Progenitor cell of endocrine pancreas (in vitro differentiated cells): ENCODE measurements at regions not wholly inside any gene's neighbourhood (a gene's known extent, or its start where the extent isn't known, plus 50 kb on each side); places are given as distances from the start of the nearest gene placed in this dataset.

Experiments
- DNase-seq: peaks from one replicate; pipeline ENCODE4 v3.0.0; 2021; ENCODE audit warnings: low spot score; ENCODE audit not compliant: unreplicated experiment
- H3K27ac Mint-ChIP-seq: 2 replicates; pipeline ENCODE4 v1.8.0; 2021; ENCODE audit warnings: mild to moderate bottlenecking, moderate library complexity, mixed read lengths
- H3K27me3 Mint-ChIP-seq: 2 replicates; pipeline ENCODE4 v1.8.0; 2021; ENCODE audit warnings: mixed read lengths
- H3K36me3 Mint-ChIP-seq: 2 replicates; pipeline ENCODE4 v1.8.0; 2022; ENCODE audit warnings: mixed read lengths; ENCODE audit not compliant: insufficient read depth
- H3K4me1 Mint-ChIP-seq: 2 replicates; pipeline ENCODE4 v1.8.0; 2021; ENCODE audit warnings: low read depth, mixed read lengths
- H3K4me3 Mint-ChIP-seq: 2 replicates; pipeline ENCODE4 v1.8.0; 2021; ENCODE audit warnings: low read depth, mild to moderate bottlenecking, moderate library complexity, mixed read lengths
- H3K9me3 Mint-ChIP-seq: 2 replicates; pipeline ENCODE4 v1.8.0; 2021; ENCODE audit warnings: low read depth, mixed read lengths
- TF ChIP-seq, protein P1 (sequence below): fragments of 200-600 bp; sonication (generic); IDR thresholded peaks from one replicate; pipeline ENCODE4 v1.5.0; 2021; ENCODE audit warnings: antibody characterized with exemption, mild to moderate bottlenecking; ENCODE audit not compliant: unreplicated experiment

DNA sequence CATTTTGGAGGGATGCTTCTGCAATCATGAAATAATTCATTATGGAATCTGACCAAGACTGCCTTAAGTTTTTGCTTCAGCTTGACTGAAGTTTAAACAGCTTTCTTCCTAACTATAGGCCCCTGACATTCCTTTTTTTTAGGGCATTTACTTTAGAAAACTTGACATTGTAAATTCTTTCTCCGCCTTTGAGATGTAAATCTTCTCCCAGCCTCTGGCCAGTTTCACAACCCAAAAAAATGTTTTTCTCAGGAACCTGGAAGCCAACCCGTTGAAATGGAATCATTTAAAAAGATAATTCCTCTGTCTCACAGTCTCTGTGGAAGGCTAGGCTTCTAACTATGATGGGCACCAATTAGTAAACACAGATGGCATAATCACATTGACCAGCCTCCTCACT is 710.4 kb upstream of the PABPC4L start:
- Mint-ChIP-seq H3K27ac (no peak overlapping the region), H3K4me3 (no peak overlapping the region), H3K27me3 (peaks cover 8% of the 10 kb centered on the region), H3K36me3 (peaks cover 2% of the 10 kb centered on the region), H3K4me1 (peaks cover 10% of the 10 kb centered on the region), H3K9me3 (peaks cover 6% of the 10 kb centered on the region)
- no peak for DNase-seq
- TF ChIP-seq, protein P1, sequence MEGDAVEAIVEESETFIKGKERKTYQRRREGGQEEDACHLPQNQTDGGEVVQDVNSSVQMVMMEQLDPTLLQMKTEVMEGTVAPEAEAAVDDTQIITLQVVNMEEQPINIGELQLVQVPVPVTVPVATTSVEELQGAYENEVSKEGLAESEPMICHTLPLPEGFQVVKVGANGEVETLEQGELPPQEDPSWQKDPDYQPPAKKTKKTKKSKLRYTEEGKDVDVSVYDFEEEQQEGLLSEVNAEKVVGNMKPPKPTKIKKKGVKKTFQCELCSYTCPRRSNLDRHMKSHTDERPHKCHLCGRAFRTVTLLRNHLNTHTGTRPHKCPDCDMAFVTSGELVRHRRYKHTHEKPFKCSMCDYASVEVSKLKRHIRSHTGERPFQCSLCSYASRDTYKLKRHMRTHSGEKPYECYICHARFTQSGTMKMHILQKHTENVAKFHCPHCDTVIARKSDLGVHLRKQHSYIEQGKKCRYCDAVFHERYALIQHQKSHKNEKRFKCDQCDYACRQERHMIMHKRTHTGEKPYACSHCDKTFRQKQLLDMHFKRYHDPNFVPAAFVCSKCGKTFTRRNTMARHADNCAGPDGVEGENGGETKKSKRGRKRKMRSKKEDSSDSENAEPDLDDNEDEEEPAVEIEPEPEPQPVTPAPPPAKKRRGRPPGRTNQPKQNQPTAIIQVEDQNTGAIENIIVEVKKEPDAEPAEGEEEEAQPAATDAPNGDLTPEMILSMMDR, result no peak

DNA sequence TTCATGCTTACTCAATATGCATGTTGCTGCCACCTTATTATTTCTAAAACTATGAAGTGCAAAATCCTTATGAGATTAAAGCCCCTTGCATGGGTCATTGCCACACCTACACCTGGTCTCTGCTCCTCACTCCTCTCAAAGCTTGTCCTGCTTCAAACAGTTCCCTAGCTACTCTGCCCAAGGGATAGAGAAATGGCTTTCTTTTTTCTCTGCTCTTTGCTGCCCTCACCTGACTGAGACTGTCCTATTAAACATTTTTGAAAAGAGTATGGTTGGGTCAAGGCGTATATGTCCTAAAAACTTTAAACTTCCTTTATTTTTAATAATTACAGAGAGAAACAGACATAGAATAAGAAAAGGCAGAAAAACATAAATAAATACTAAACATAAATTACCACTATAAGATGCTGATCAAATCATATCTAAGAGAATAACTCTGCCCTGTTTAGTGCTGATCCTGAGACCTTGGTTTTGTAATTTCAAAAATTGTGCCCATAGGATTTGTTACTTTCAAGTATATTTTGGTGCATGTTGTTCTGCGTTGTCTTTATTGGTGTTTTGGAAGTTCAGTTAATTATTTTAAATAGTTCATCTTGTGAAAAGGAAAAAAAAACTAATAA is 704.9 kb upstream of the PABPC4L start:
- H3K36me3 Mint-ChIP-seq, result no peaks in the 10 kb centered on the region
- peaks cover 6% of the 10 kb centered on the region for H3K4me1 Mint-ChIP-seq
- peaks cover 8% of the 10 kb centered on the region for H3K27me3 Mint-ChIP-seq
- H3K4me3 Mint-ChIP-seq, result no peak overlapping the region
- TF ChIP-seq, protein P1, result peak; percentile 63
- no peaks in the 10 kb centered on the region for H3K9me3 Mint-ChIP-seq
- H3K27ac Mint-ChIP-seq, result no peak overlapping the region
- no peak for DNase-seq

DNA sequence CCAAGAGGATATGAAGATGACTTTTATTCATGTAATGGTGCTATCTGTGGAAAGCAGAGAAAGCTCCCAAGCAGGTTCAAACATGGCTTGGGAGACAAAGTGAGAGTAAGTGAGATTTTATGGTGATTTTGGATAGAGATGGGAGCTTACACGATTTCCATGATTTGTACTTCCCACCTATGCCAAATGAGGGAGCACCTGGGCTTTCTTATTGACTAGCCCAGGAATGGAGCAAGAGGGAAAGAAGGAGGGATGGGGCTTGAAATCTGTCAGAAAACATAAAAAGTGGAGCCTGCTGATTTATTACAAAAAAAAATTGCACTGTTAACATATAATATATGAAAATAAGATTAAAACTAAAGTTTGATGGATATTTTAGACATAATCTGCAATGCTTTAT is 703.5 kb upstream of the PABPC4L start:
- Mint-ChIP-seq H3K4me3 (no peak overlapping the region), H3K36me3 (no peaks in the 10 kb centered on the region), H3K9me3 (no peaks in the 10 kb centered on the region), H3K27ac (no peak overlapping the region), H3K4me1 (peaks cover 6% of the 10 kb centered on the region), H3K27me3 (peaks cover 7% of the 10 kb centered on the region)
- TF ChIP-seq, protein P1, result no peak
- DNase-seq, result no peak

DNA sequence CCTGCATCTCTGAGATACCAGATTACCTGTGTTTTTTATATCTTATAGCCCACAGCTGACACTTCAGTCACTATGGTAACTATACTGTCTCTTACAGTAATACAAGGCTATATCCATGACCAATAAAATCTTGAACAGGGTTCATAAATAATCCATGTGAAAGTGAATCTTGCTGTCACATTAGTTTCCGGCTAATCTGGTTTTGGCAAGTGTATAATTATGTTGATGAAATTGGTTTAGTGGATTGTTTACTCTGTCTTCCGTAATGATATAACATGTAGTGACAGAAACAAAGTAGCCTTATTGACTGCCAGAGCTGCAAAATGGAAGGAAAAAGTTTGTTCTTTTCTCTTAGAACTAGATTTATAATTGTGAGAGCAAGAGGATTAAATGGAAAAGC is 686.6 kb upstream of the PABPC4L start:
- H3K27me3 Mint-ChIP-seq, result no peaks in the 10 kb centered on the region
- H3K27ac Mint-ChIP-seq, result no peak overlapping the region
- H3K9me3 Mint-ChIP-seq, result no peaks in the 10 kb centered on the region
- H3K4me1 Mint-ChIP-seq, result peaks cover 8% of the 10 kb centered on the region
- TF ChIP-seq, protein P1, result no peak
- no peaks in the 10 kb centered on the region for H3K36me3 Mint-ChIP-seq
- DNase-seq, result no peak
- no peak overlapping the region for H3K4me3 Mint-ChIP-seq

DNA sequence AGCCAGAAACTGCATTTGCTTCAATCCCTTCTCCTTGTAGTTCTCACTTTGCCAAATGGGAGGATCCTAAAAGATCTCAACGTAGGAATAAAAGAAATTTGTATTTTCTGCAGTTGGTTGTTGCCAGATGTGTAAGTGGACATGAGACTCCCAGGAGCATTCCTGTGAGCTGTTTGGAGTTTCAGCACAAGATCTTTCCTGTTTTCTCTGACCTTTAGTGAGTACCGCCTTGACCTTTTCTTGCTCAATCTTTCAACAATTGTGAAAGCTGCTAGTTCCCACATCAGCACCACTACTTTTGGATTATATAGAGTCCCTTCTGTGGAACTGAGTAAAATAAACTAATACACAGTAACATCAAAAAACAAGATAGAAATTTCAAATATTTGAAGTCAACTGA is 683.8 kb upstream of the PABPC4L start:
- no peaks in the 10 kb centered on the region for H3K36me3 Mint-ChIP-seq
- peaks cover 7% of the 10 kb centered on the region for H3K4me1 Mint-ChIP-seq
- TF ChIP-seq, protein P1, result no peak
- H3K4me3 Mint-ChIP-seq, result no peak overlapping the region
- no peaks in the 10 kb centered on the region for H3K9me3 Mint-ChIP-seq
- no peak overlapping the region for H3K27ac Mint-ChIP-seq
- H3K27me3 Mint-ChIP-seq, result no peaks in the 10 kb centered on the region
- no peak for DNase-seq
